ENCODE measurements at regions not wholly inside any gene's neighbourhood (a gene's known extent, or its start where the extent isn't known, plus 50 kb on each side); places are given as distances from the start of the nearest gene placed in this dataset.

DNA sequence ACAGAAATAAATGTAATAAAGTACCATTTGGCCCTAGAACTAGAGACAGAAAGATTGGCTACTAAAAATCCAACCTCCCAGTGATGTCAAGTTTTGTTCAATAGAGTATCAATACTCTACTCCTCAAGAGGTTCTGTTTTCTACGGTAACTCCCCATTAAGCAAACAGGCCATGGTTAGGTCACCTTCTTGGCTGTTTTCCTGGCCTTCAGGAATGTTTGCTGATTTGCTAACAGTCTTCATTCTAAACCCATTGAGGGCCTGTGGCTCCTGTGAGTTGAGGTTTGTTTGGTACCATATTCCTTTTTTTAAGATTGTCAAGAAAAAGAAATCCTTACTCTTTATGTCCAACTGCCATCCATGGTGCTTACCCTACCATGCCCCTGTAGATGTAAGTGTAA, 1022.0 kb upstream of the TMEM132C start:
- Histone ChIP-seq H3K36me3 (ENCODE audit: insufficient read depth) (no peaks in the 10 kb centered on the region), H3K4me3 (no peak overlapping the region), H3K79me2 (replicated peaks; ENCODE audit: insufficient read depth) (no peaks in the 10 kb centered on the region), H3K4me2 (no peak overlapping the region), H3K27me3 (ENCODE audit: insufficient read depth) (no peaks in the 10 kb centered on the region), H3K4me1 (ENCODE audit: insufficient read depth) (no peaks in the 10 kb centered on the region), H2AFZ (no peak overlapping the region), H4K20me1 (replicated peaks; ENCODE audit: insufficient read depth) (no peaks in the 10 kb centered on the region), H3K9me2 (ENCODE audit: insufficient read depth) (0 out of 2 replicates have a peak, but pooled peaks cover 5% of the 10 kb centered on the region), H3F3A (replicated peaks; ENCODE audit: low read depth) (no peaks in the 10 kb centered on the region), H3K27ac (ENCODE audit: low read depth) (no peak overlapping the region)
- peaks cover 24% of the 10 kb centered on the region for H3K36me3 Mint-ChIP-seq (ENCODE audit: low read depth)
- no peak for ATAC-seq
- H3K27me3 Mint-ChIP-seq (ENCODE audit: insufficient read depth, low read depth, poor library complexity): no peaks in the 10 kb centered on the region
- H3K4me1 Mint-ChIP-seq: no peaks in the 10 kb centered on the region
- H3K27ac Mint-ChIP-seq: no peak overlapping the region
- H3K4me3 Mint-ChIP-seq: no peak overlapping the region
- TF ChIP-seq, protein P1, sequence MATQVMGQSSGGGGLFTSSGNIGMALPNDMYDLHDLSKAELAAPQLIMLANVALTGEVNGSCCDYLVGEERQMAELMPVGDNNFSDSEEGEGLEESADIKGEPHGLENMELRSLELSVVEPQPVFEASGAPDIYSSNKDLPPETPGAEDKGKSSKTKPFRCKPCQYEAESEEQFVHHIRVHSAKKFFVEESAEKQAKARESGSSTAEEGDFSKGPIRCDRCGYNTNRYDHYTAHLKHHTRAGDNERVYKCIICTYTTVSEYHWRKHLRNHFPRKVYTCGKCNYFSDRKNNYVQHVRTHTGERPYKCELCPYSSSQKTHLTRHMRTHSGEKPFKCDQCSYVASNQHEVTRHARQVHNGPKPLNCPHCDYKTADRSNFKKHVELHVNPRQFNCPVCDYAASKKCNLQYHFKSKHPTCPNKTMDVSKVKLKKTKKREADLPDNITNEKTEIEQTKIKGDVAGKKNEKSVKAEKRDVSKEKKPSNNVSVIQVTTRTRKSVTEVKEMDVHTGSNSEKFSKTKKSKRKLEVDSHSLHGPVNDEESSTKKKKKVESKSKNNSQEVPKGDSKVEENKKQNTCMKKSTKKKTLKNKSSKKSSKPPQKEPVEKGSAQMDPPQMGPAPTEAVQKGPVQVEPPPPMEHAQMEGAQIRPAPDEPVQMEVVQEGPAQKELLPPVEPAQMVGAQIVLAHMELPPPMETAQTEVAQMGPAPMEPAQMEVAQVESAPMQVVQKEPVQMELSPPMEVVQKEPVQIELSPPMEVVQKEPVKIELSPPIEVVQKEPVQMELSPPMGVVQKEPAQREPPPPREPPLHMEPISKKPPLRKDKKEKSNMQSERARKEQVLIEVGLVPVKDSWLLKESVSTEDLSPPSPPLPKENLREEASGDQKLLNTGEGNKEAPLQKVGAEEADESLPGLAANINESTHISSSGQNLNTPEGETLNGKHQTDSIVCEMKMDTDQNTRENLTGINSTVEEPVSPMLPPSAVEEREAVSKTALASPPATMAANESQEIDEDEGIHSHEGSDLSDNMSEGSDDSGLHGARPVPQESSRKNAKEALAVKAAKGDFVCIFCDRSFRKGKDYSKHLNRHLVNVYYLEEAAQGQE (IDR thresholded peaks at IDR 0.05; ENCODE audit: unreplicated experiment): no peak
- TF ChIP-seq EZH2phosphoT487 (IDR thresholded peaks at IDR 0.05; ENCODE audit: unreplicated experiment): no peak
- no peak for TF ChIP-seq STAT1 (IDR thresholded peaks at IDR 0.05; ENCODE audit: unreplicated experiment)
- no peak for TF ChIP-seq NANOG (IDR thresholded peaks at IDR 0.05; ENCODE audit: borderline replicate concordance)
- TF ChIP-seq CREB1 (CRISPR knock-in tag; IDR thresholded peaks at IDR 0.05; ENCODE audit: low read depth): no peak
- no peak for TF ChIP-seq ZNF331 (CRISPR knock-in tag; IDR thresholded peaks at IDR 0.05; ENCODE audit: low read depth)
- TF ChIP-seq POLR2AphosphoS5 (IDR thresholded peaks at IDR 0.05; ENCODE audit: low read depth): no peak
- TF ChIP-seq, protein P2, sequence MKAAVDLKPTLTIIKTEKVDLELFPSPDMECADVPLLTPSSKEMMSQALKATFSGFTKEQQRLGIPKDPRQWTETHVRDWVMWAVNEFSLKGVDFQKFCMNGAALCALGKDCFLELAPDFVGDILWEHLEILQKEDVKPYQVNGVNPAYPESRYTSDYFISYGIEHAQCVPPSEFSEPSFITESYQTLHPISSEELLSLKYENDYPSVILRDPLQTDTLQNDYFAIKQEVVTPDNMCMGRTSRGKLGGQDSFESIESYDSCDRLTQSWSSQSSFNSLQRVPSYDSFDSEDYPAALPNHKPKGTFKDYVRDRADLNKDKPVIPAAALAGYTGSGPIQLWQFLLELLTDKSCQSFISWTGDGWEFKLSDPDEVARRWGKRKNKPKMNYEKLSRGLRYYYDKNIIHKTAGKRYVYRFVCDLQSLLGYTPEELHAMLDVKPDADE (IDR thresholded peaks at IDR 0.05): no peak
- no peak for TF ChIP-seq JUNB (IDR thresholded peaks at IDR 0.05; ENCODE audit: unreplicated experiment)
- TF ChIP-seq, protein P3, sequence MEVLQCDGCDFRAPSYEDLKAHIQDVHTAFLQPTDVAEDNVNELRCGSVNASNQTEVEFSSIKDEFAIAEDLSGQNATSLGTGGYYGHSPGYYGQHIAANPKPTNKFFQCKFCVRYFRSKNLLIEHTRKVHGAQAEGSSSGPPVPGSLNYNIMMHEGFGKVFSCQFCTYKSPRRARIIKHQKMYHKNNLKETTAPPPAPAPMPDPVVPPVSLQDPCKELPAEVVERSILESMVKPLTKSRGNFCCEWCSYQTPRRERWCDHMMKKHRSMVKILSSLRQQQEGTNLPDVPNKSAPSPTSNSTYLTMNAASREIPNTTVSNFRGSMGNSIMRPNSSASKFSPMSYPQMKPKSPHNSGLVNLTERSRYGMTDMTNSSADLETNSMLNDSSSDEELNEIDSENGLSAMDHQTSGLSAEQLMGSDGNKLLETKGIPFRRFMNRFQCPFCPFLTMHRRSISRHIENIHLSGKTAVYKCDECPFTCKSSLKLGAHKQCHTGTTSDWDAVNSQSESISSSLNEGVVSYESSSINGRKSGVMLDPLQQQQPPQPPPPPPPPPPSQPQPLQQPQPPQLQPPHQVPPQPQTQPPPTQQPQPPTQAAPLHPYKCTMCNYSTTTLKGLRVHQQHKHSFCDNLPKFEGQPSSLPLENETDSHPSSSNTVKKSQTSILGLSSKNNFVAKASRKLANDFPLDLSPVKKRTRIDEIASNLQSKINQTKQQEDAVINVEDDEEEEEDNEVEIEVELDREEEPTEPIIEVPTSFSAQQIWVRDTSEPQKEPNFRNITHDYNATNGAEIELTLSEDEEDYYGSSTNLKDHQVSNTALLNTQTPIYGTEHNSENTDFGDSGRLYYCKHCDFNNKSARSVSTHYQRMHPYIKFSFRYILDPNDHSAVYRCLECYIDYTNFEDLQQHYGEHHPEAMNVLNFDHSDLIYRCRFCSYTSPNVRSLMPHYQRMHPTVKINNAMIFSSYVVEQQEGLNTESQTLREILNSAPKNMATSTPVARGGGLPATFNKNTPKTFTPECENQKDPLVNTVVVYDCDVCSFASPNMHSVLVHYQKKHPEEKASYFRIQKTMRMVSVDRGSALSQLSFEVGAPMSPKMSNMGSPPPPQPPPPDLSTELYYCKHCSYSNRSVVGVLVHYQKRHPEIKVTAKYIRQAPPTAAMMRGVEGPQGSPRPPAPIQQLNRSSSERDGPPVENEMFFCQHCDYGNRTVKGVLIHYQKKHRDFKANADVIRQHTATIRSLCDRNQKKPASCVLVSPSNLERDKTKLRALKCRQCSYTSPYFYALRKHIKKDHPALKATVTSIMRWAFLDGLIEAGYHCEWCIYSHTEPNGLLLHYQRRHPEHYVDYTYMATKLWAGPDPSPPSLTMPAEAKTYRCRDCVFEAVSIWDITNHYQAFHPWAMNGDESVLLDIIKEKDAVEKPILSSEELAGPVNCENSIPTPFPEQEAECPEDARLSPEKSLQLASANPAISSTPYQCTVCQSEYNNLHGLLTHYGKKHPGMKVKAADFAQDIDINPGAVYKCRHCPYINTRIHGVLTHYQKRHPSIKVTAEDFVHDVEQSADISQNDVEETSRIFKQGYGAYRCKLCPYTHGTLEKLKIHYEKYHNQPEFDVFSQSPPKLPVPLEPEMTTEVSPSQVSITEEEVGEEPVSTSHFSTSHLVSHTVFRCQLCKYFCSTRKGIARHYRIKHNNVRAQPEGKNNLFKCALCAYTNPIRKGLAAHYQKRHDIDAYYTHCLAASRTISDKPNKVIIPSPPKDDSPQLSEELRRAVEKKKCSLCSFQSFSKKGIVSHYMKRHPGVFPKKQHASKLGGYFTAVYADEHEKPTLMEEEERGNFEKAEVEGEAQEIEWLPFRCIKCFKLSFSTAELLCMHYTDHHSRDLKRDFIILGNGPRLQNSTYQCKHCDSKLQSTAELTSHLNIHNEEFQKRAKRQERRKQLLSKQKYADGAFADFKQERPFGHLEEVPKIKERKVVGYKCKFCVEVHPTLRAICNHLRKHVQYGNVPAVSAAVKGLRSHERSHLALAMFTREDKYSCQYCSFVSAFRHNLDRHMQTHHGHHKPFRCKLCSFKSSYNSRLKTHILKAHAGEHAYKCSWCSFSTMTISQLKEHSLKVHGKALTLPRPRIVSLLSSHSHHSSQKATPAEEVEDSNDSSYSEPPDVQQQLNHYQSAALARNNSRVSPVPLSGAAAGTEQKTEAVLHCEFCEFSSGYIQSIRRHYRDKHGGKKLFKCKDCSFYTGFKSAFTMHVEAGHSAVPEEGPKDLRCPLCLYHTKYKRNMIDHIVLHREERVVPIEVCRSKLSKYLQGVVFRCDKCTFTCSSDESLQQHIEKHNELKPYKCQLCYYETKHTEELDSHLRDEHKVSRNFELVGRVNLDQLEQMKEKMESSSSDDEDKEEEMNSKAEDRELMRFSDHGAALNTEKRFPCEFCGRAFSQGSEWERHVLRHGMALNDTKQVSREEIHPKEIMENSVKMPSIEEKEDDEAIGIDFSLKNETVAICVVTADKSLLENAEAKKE (CRISPR knock-in tag; IDR thresholded peaks at IDR 0.05): no peak
- no peak for TF ChIP-seq ZNF114 (CRISPR knock-in tag; IDR thresholded peaks at IDR 0.05)
- no peak for TF ChIP-seq EZH2 (IDR thresholded peaks at IDR 0.05; ENCODE audit: low read depth, unreplicated experiment)
- TF ChIP-seq, protein P4, sequence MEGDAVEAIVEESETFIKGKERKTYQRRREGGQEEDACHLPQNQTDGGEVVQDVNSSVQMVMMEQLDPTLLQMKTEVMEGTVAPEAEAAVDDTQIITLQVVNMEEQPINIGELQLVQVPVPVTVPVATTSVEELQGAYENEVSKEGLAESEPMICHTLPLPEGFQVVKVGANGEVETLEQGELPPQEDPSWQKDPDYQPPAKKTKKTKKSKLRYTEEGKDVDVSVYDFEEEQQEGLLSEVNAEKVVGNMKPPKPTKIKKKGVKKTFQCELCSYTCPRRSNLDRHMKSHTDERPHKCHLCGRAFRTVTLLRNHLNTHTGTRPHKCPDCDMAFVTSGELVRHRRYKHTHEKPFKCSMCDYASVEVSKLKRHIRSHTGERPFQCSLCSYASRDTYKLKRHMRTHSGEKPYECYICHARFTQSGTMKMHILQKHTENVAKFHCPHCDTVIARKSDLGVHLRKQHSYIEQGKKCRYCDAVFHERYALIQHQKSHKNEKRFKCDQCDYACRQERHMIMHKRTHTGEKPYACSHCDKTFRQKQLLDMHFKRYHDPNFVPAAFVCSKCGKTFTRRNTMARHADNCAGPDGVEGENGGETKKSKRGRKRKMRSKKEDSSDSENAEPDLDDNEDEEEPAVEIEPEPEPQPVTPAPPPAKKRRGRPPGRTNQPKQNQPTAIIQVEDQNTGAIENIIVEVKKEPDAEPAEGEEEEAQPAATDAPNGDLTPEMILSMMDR (conservative IDR thresholded peaks at IDR 0.05; ENCODE audit: low read depth in 2 of 2): no peak
- no peak for DNase-seq (ENCODE audit: low spot score)
- H3K9me3 Mint-ChIP-seq: peaks cover 66% of the 10 kb centered on the region
